ENCODE measurements at regions not wholly inside any gene's neighbourhood (a gene's known extent, or its start where the extent isn't known, plus 50 kb on each side); places are given as distances from the start of the nearest gene placed in this dataset.

- DNase-seq = no peak
Measured at GRCh38 chr12:97936165-97936564, 473.6 kb downstream of the RMST start.

GRCh38 chr12:97938031-97938430 is 475.4 kb downstream of the RMST start:
- no peak for DNase-seq

GRCh38 chr12:97939156-97939555 is 476.6 kb downstream of the RMST start:
- DNase-seq = no peak

- DNase-seq = no peak
Measured at GRCh38 chr12:97940105-97940504, 477.5 kb downstream of the RMST start.

GRCh38 chr12:97940629-97941028 is 478.0 kb downstream of the RMST start:
- peak; percentile 37 for DNase-seq

GRCh38 chr12:97941686-97942354 is 479.2 kb downstream of the RMST start:
- no peak for DNase-seq

GRCh38 chr12:97943359-97943758 is 480.8 kb downstream of the RMST start:
- no peak for DNase-seq

- no peak for DNase-seq
Measured at GRCh38 chr12:97944576-97944975, 482.0 kb downstream of the RMST start.

GRCh38 chr12:97946701-97947100 is 484.1 kb downstream of the RMST start:
- no peak for DNase-seq

GRCh38 chr12:97948591-97948990 is 486.0 kb downstream of the RMST start:
- no peak for DNase-seq

GRCh38 chr12:97951239-97951638 is 488.6 kb downstream of the RMST start:
- DNase-seq = no peak

GRCh38 chr12:97951717-97952116 is 489.1 kb downstream of the RMST start:
- no peak for DNase-seq

- DNase-seq = no peak
Measured at GRCh38 chr12:97957109-97957508, 494.5 kb downstream of the RMST start.

- DNase-seq = no peak
Measured at GRCh38 chr12:97960225-97960624, 497.6 kb downstream of the RMST start.

- DNase-seq = peak; percentile 1
Measured at GRCh38 chr12:97960741-97961608, 498.4 kb downstream of the RMST start.

- DNase-seq = no peak
Measured at GRCh38 chr12:97967831-97968230, 505.2 kb downstream of the RMST start.

- DNase-seq = no peak
Measured at GRCh38 chr12:97968641-97969197, 506.1 kb downstream of the RMST start.

GRCh38 chr12:97977870-97978405 is 515.3 kb downstream of the RMST start:
- no peak for DNase-seq

GRCh38 chr12:97982684-97983083 is 520.1 kb downstream of the RMST start:
- no peak for DNase-seq

GRCh38 chr12:97983796-97984195 is 521.2 kb downstream of the RMST start:
- no peak for DNase-seq

GRCh38 chr12:97984436-97984835 is 521.8 kb downstream of the RMST start:
- no peak for DNase-seq

GRCh38 chr12:97984974-97985580 is 522.5 kb downstream of the RMST start:
- DNase-seq = no peak

GRCh38 chr12:97985834-97986233 is 523.2 kb downstream of the RMST start:
- no peak for DNase-seq

Measured in fibroblast of skin of scalp (primary cell).